Muscle layer of colon (tissue), 2 donors: ENCODE measurements at regions not wholly inside any gene's neighbourhood (a gene's known extent, or its start where the extent isn't known, plus 50 kb on each side); places are given as distances from the start of the nearest gene placed in this dataset.
"Not testable (repeated sequence)": the region's sequence is repeated elsewhere in the genome, so short reads cannot be mapped to it uniquely, and the experiment has no call there.

Experiments
- H3K27ac ChIP-seq: one replicate; pipeline ENCODE4 v1.7.0; 2013; ENCODE audit warnings: low read depth, mild to moderate bottlenecking, low read length, moderate library complexity
- H3K27me3 ChIP-seq, 2 donors: one replicate each; pipeline ENCODE4 v1.7.0; 2013; ENCODE audit warnings: low read length in 2 of 2, mild to moderate bottlenecking in 2 of 2; ENCODE audit not compliant: insufficient read depth in 2 of 2, control insufficient read depth in 1 of 2
- H3K36me3 ChIP-seq: one replicate; pipeline ENCODE4 v1.7.0; 2013; ENCODE audit warnings: mild to moderate bottlenecking, low read length; ENCODE audit not compliant: insufficient read depth
- H3K4me1 ChIP-seq: one replicate; pipeline ENCODE4 v1.7.0; 2013; ENCODE audit warnings: mild to moderate bottlenecking, low read length; ENCODE audit not compliant: insufficient read depth
- H3K4me3 ChIP-seq, 2 donors: one replicate each; pipeline ENCODE4 v1.7.0; 2013; ENCODE audit warnings: low read length in 2 of 2, low read depth in 1 of 2, mild to moderate bottlenecking in 1 of 2, moderate library complexity in 1 of 2
- H3K9ac ChIP-seq: one replicate; pipeline ENCODE4 v1.7.0; 2013; ENCODE audit warnings: low read length
- H3K9me3 ChIP-seq: one replicate; pipeline ENCODE4 v1.7.0; 2013; ENCODE audit warnings: mild to moderate bottlenecking, low read length
- donor health status: abdominal sarcoma.
- donor health status: Adenocarcinoma of cecum.

- Histone ChIP-seq H3K36me3 (no peaks in the 10 kb centered on the region), H3K4me3 (peak overlapping the region in 1 of 2 donors; percentile 42), H3K4me1 (peaks cover 5% of the 10 kb centered on the region), H3K9me3 (no peaks in the 10 kb centered on the region), H3K9ac (no peak overlapping the region), H3K27ac (no peak overlapping the region), H3K27me3 (no peaks in the 10 kb centered on the region)
These were observed 716.1 kb upstream of the INTU start for GRCh38 chr4:126916626-126917140.

DNA sequence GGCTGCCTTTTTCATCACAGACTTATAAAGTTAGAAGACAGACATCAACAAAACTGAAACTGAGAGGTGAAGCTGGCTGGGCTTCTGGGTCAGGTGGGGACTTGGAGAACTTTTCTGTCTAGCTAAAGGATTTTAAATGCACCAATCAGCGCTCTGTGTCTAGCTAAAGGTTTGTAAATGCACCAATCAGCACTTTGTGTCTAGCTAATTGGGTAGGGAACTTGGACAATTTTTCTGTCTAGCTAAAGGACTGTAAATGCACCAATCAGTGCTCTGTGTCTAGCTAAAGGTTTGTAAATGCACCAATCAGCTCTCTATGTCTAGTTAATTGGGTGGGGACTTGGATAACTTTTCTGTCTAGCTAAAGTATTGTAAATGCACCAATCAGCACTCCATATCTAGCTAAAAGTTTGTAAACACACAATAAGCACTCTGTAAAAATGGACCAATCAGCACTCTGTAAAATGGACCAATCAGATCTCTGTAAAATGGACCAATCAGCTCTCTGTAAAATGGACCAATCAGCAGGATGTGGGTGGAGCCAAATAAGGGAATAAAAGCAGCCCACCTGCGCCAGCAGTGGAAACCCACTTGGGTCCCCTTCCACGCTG, 710.3 kb upstream of the INTU start:
- H3K9ac ChIP-seq, H3K4me3 ChIP-seq, H3K9me3 ChIP-seq, H3K4me1 ChIP-seq, H3K27me3 ChIP-seq, H3K27ac ChIP-seq, H3K36me3 ChIP-seq: not testable (repeated sequence)

DNA sequence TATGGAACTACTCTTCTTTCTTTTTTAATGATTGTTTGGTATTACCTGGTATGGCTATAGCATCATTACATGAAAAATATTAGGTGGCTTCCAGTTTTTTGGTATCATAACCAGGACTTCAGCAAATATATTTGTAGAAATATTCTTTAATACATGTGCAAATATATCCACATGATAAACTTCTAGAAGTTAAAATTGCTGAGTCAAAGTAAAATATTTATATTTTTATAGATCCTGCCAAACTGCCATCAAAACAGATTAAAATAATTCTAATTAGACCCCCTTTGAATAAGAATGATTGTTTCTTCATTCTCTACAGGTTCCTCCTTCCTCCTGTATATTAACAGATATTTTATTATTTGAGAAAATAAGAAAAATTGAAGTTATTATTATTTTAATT, 708.5 kb upstream of the INTU start:
- Histone ChIP-seq H3K36me3 (no peaks in the 10 kb centered on the region), H3K4me1 (no peaks in the 10 kb centered on the region), H3K27ac (no peak overlapping the region), H3K9ac (no peak overlapping the region), H3K4me3 (no peak overlapping the region), H3K27me3 (no peaks in the 10 kb centered on the region), H3K9me3 (no peaks in the 10 kb centered on the region)

DNA sequence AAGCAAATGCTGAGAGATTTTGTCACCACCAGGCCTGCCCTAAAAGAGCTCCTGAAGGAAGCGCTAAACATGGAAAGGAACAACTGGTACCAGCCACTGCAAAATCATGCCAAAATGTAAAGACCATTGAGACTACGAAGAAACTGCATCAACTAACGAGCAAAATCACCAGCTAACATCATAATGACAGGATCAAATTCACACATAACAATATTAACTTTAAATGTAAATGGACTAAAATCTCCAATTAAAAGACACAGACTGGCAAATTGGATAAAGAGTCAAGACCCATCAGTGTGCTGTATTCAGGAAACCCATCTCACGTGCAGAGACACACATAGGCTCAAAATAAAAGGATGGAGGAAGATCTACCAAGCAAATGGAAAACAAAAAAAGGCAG, 702.7 kb upstream of the INTU start:
- H3K36me3 ChIP-seq, H3K9me3 ChIP-seq, H3K4me3 ChIP-seq, H3K9ac ChIP-seq, H3K4me1 ChIP-seq, H3K27ac ChIP-seq, H3K27me3 ChIP-seq: not testable (repeated sequence)

DNA sequence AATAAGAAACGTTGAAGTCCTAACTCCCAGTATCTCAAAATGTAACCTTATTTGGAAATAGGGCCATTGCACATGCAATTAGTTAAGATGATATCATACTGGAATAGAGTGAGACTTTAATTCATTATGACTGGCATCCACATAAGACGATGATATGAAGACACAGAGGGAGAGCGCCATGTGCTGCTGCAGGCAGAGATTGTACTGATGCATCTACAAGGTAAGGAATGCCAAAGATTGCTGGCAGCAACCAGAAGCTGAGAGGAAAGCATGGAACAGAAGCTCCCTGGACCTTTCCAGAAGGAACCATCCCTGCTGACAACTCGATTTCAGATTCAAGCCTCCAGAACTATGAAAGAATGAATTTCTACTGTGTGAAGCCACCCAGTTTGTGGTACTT, 697.0 kb upstream of the INTU start:
- no peaks in the 10 kb centered on the region for H3K9me3 ChIP-seq

DNA sequence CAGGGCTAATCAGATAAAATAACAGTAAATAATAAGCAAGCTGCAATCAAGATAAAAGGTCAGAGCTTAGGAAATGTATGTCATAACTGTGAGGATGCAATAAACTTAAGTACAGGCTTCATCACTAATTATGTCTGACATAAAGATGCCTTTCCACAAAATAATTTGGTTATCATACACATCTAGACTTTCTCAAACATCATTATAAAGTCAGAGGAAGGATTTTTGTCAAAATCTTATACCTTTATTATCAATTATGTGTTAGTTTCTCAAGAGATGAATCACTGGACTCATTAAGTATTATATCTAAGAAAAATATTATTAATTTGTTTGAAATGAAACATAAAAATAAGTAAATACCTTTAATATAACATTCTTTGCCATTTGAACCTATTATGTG, 695.4 kb upstream of the INTU start:
- H3K9me3 ChIP-seq: no peaks in the 10 kb centered on the region
- H3K4me3 ChIP-seq: no peak overlapping the region
- no peaks in the 10 kb centered on the region for H3K27me3 ChIP-seq
- no peak overlapping the region for H3K9ac ChIP-seq
- no peak overlapping the region for H3K27ac ChIP-seq
- H3K4me1 ChIP-seq: no peaks in the 10 kb centered on the region
- H3K36me3 ChIP-seq: no peaks in the 10 kb centered on the region

More for the DNA sequence above, 697.0 kb upstream of the INTU start:
- no peak overlapping the region for H3K9ac ChIP-seq
- H3K27me3 ChIP-seq: no peaks in the 10 kb centered on the region
- H3K4me1 ChIP-seq: no peaks in the 10 kb centered on the region
- no peaks in the 10 kb centered on the region for H3K36me3 ChIP-seq
- H3K27ac ChIP-seq: no peak overlapping the region
- H3K4me3 ChIP-seq: no peak overlapping the region

GRCh38 chr4:126937846-126938422, 694.8 kb upstream of the INTU start:
- no peak overlapping the region for H3K9ac ChIP-seq
- H3K36me3 ChIP-seq: no peaks in the 10 kb centered on the region
- H3K27me3 ChIP-seq: no peaks in the 10 kb centered on the region
- H3K4me3 ChIP-seq: no peak overlapping the region
- no peak overlapping the region for H3K27ac ChIP-seq
- H3K9me3 ChIP-seq: no peaks in the 10 kb centered on the region
- H3K4me1 ChIP-seq: no peaks in the 10 kb centered on the region

DNA sequence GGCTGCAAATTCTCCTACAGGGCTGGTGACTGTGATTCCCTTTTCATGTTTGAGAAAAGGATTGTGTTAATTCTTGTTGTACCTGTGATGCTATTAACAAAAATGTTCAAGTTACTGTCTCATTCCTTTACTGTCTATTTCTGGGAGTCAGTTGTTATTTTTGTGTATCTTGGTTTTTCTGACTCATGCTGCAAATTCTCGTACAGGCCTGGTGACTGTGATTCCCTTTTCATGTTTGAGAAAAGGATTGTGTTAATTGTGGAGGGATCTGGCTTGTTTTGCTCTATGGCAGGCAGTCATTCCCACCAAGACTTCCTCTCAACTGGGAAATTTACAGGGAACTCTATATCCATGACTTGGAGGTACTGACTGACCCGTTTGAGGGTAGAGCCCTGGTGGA, 693.4 kb upstream of the INTU start:
- Histone ChIP-seq H3K9ac (no peak overlapping the region), H3K36me3 (no peaks in the 10 kb centered on the region), H3K4me3 (no peak overlapping the region), H3K9me3 (no peaks in the 10 kb centered on the region), H3K27me3 (no peaks in the 10 kb centered on the region), H3K4me1 (no peaks in the 10 kb centered on the region), H3K27ac (no peak overlapping the region)

DNA sequence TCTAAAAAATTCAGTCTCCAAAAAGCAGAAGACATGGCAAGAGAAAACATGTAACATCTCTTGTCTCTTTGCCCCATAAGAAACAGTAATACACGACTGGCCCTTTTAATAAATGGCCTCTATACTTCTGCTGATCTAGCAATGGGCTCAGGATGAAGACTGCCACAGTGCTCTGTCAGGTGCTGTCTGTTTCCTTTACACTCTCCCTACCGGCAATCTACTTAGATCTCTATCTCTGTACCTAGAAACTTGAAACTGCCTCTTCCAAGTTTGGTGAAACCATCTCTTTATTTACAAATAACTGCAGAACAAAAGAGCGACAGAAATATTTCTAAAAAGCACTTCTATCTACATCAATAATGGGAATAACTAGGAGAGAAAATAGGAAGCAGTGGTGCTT, 685.2 kb upstream of the INTU start:
- H3K36me3 ChIP-seq: no peaks in the 10 kb centered on the region
- peaks cover 7% of the 10 kb centered on the region for H3K9me3 ChIP-seq
- no peak overlapping the region for H3K4me3 ChIP-seq
- H3K27me3 ChIP-seq: no peaks in the 10 kb centered on the region
- no peak overlapping the region for H3K9ac ChIP-seq
- no peak overlapping the region for H3K27ac ChIP-seq
- no peaks in the 10 kb centered on the region for H3K4me1 ChIP-seq

DNA sequence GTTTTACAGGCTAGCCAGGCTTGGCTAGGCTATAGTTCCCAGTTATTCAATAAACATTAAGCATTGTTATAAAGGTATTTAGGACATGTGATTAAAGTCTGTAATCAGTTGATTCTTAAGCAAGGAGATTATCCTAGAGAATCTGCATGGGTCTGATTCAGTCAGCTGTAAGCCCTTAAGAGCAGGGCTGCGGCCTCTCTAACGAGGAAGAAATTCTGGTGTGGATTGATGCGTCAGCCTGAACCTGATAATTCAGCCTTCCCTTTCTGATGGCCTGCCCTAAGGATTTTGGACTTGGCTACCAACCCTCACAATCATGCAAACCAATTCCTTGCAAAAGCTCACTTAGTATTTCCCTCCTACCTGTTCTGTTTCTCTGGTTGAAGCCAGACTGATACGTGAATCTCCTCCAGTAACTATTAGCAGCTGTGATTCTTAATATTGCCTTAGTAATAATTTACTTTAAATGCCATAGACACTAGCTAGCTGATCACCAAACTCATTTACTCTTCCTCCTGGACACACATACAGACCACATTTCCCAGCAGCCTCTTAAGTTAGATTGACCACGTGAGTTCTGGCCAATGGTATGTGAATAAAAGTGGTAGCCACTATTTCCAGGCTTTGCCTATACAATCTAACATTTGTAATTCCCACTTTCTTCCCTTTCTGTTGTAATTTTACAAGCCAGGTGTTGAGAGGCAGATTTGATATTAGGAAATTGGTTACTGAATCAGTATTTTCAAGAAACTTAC, 678.0 kb upstream of the INTU start:
- Histone ChIP-seq H3K4me3 (no peak overlapping the region), H3K27ac (no peak overlapping the region), H3K9ac (no peak overlapping the region), H3K36me3 (no peaks in the 10 kb centered on the region), H3K9me3 (no peaks in the 10 kb centered on the region), H3K4me1 (no peaks in the 10 kb centered on the region), H3K27me3 (no peaks in the 10 kb centered on the region)

GRCh38 chr4:126955292-126956183, 677.2 kb upstream of the INTU start:
- no peak overlapping the region for H3K27ac ChIP-seq
- H3K9ac ChIP-seq: no peak overlapping the region
- H3K9me3 ChIP-seq: no peaks in the 10 kb centered on the region
- no peak overlapping the region for H3K4me3 ChIP-seq
- H3K27me3 ChIP-seq: no peaks in the 10 kb centered on the region
- no peaks in the 10 kb centered on the region for H3K4me1 ChIP-seq
- no peaks in the 10 kb centered on the region for H3K36me3 ChIP-seq
